HCT116 (cell line): ENCODE measurements at regions not wholly inside any gene's neighbourhood (a gene's known extent, or its start where the extent isn't known, plus 50 kb on each side); places are given as distances from the start of the nearest gene placed in this dataset.
A peak's percentile ranks its signal among the peaks of the same experiment; 100 is the strongest.

Source experiments
- ATAC-seq: fragments of 200-7000 bp; cut with Tn5 transposase; 2 replicates; pipeline ENCODE4 v1.9.1; 2020; ENCODE audit warnings: mild to moderate bottlenecking, moderate library complexity
- BruUV-seq: library from RNA; stranded (reverse); fragments of 400-500 nt; replicated peaks from 2 replicates; lab custom pipeline; 2021; lab: Mats Ljungman, UMichigan
- CTCF ChIA-PET: fragments of 300-600 bp; sonication (Branson Sonifier 250); formaldehyde crosslinking; loops from one replicate; lab custom pipeline; 2021; ENCODE audit warnings: antibody characterized with exemption; lab: Charles Lee
- POLR2A ChIA-PET: fragments of 300-600, 350-600 bp; sonication (Branson Sonifier 250); formaldehyde crosslinking; loops from one replicate; lab custom pipeline; 2021; ENCODE audit warnings: antibody characterized with exemption; lab: Charles Lee
- RAD21 ChIA-PET, 2 experiments: fragments of 300-600 bp; sonication (Branson Sonifier 250); formaldehyde crosslinking; loops; one replicate each; lab custom pipeline; 2023; ENCODE audit warnings: low total read pairs in 2 of 2; ENCODE audit not compliant: uncharacterized antibody in 2 of 2, unreplicated experiment in 2 of 2, low non-redundant PET in 1 of 2; lab: Charles Lee
- DNase-seq: peaks from one replicate; pipeline ENCODE4 v3.0.0-alpha.2; 2010; ENCODE audit warnings: low read depth, low spot score
- H2AFZ ChIP-seq: fragments of 200-600 bp; shearing (Covaris generic), sonication (generic); 2 replicates; pipeline ENCODE4 v1.6.1; 2017; ENCODE audit warnings: low read depth, mixed run types, mixed read lengths, antibody characterized with exemption, low read length; ENCODE audit not compliant: poor library complexity, severe bottlenecking
- H3K27ac ChIP-seq: 2 replicates; pipeline ENCODE4 v1.5.1; 2012; ENCODE audit warnings: low read depth, low read length
- H3K27me3 ChIP-seq: fragments of 200-600 bp; sonication (generic); 2 replicates; pipeline ENCODE4 v1.6.1; 2016; ENCODE audit warnings: mixed run types, low read length, mixed read lengths; ENCODE audit not compliant: insufficient read depth
- H3K36me3 ChIP-seq, 2 experiments: fragments of 200-500 bp in 1 of 2; fragments of 200-600 bp in 1 of 2; sonication (Bioruptor generic) in 1 of 2; sonication (generic) in 1 of 2; 2 replicates each; pipeline versions ENCODE4 v1.5.1 to v1.6.1; 2014 to 2016; ENCODE audit warnings: low read length in 2 of 2, inconsistent platforms in 1 of 2, mixed read lengths in 1 of 2, mixed run types in 1 of 2; ENCODE audit not compliant: insufficient read depth in 2 of 2, control insufficient read depth in 1 of 2
- H3K4me1 ChIP-seq, 2 experiments: fragments of 200-600 bp in 1 of 2; sonication (generic) in 1 of 2; 2 replicates each; pipeline versions ENCODE4 v1.5.1 to v1.6.1; 2012 to 2017; ENCODE audit warnings: low read length in 2 of 2, inconsistent platforms in 1 of 2, mild to moderate bottlenecking in 1 of 2, mixed read lengths in 1 of 2, mixed run types in 1 of 2, moderate library complexity in 1 of 2; ENCODE audit not compliant: insufficient read depth in 2 of 2, control insufficient read depth in 1 of 2
- H3K4me2 ChIP-seq: fragments of 200-600 bp; sonication (generic); 2 replicates; pipeline ENCODE4 v1.6.1; 2017; ENCODE audit warnings: mixed run types, low read length, mixed read lengths
- H3K4me3 ChIP-seq, 2 experiments: fragments of 200-600 bp in 1 of 2; sonication (generic) in 1 of 2; replicated peaks in 1 of 2; 2 replicates each; pipeline ENCODE4 v1.5.1; 2011 to 2016; ENCODE audit warnings: low read length in 2 of 2, control low read depth in 1 of 2, low read depth in 1 of 2, mild to moderate bottlenecking in 1 of 2, mixed read lengths in 1 of 2, mixed run types in 1 of 2
- H3K79me2 ChIP-seq: fragments of 200-600 bp; sonication (generic); 2 replicates; pipeline ENCODE4 v1.6.1; 2017; ENCODE audit warnings: mild to moderate bottlenecking, mixed run types, low read length, moderate library complexity, mixed read lengths; ENCODE audit not compliant: insufficient read depth
- H3K9ac ChIP-seq: fragments of 200-600 bp; sonication (generic); 2 replicates; pipeline ENCODE4 v1.6.1; 2016; ENCODE audit warnings: low read length, mixed read lengths
- H3K9me2 ChIP-seq: fragments of 200-600 bp; sonication (generic), shearing (Covaris generic); 2 replicates; pipeline ENCODE4 v1.6.1; 2017; ENCODE audit warnings: mixed run types, mild to moderate bottlenecking, moderate library complexity; ENCODE audit not compliant: insufficient read depth
- H3K9me3 ChIP-seq, 2 experiments: fragments of 200-500 bp in 1 of 2; fragments of 200-600 bp in 1 of 2; sonication (Bioruptor generic) in 1 of 2; sonication (generic) in 1 of 2; 2 replicates each; pipeline ENCODE4 v1.6.1; 2014 to 2017; ENCODE audit warnings: low read length in 2 of 2, mixed read lengths in 2 of 2, inconsistent platforms in 1 of 2, low read depth in 1 of 2, mild to moderate bottlenecking in 1 of 2, mixed run types in 1 of 2, moderate library complexity in 1 of 2; ENCODE audit not compliant: control insufficient read depth in 1 of 2, insufficient read depth in 1 of 2
- H4K20me1 ChIP-seq: fragments of 200-600 bp; sonication (generic), shearing (Covaris generic); 2 replicates; pipeline ENCODE4 v1.6.1; 2017; ENCODE audit warnings: mixed run types, mild to moderate bottlenecking, moderate library complexity; ENCODE audit not compliant: insufficient read depth
- CBX3 ChIP-seq: IDR thresholded peaks from 2 replicates; pipeline ENCODE4 v1.6.1; 2012; ENCODE audit warnings: low read depth
- CEBPB ChIP-seq: IDR thresholded peaks from 2 replicates; pipeline ENCODE4 v1.6.1; 2012; ENCODE audit warnings: low read depth
- CTCF ChIP-seq, 3 experiments: fragments of 200-600 bp in 1 of 3; sonication (generic) in 1 of 3; IDR thresholded peaks in 2 of 3; conservative IDR thresholded peaks in 1 of 3; 2 replicates each; pipeline ENCODE4 v1.5.1; 2012 to 2017; ENCODE audit warnings: low read depth in 2 of 3, low read length in 2 of 3, antibody characterized with exemption in 1 of 3, borderline replicate concordance in 1 of 3, control low read depth in 1 of 3, mild to moderate bottlenecking in 1 of 3, mixed read lengths in 1 of 3, mixed run types in 1 of 3, moderate library complexity in 1 of 3; ENCODE audit not compliant: insufficient read depth in 1 of 3
- EGR1 ChIP-seq: IDR thresholded peaks from 2 replicates; pipeline ENCODE4 v1.6.1; 2012; ENCODE audit warnings: low read depth
- ELF1 ChIP-seq: IDR thresholded peaks from 2 replicates; pipeline ENCODE4 v1.6.1; 2012; ENCODE audit warnings: low read depth, borderline replicate concordance
- EZH2 ChIP-seq: fragments of 200-600 bp; sonication (generic); IDR thresholded peaks from 2 replicates; pipeline ENCODE4 v1.6.1; 2017; ENCODE audit warnings: antibody characterized with exemption, mixed run types
- JUND ChIP-seq: IDR thresholded peaks from 2 replicates; pipeline ENCODE4 v1.6.1; 2012
- MAX ChIP-seq: IDR thresholded peaks from 2 replicates; pipeline ENCODE4 v1.6.1; 2012
- POLR2AphosphoS5 ChIP-seq: IDR thresholded peaks from 2 replicates; pipeline ENCODE4 v1.6.1; 2011; ENCODE audit warnings: mild to moderate bottlenecking, low read depth, low read length, moderate library complexity
- RAD21 ChIP-seq: IDR thresholded peaks from 2 replicates; pipeline ENCODE4 v1.6.1; 2012; ENCODE audit warnings: low read depth, mild to moderate bottlenecking
- SIN3A ChIP-seq: IDR thresholded peaks from 2 replicates; pipeline ENCODE4 v1.6.1; 2012; ENCODE audit warnings: low read depth
- SP1 ChIP-seq: IDR thresholded peaks from 2 replicates; pipeline ENCODE4 v1.6.1; 2012; ENCODE audit warnings: low read depth
- YY1 ChIP-seq: IDR thresholded peaks from 2 replicates; pipeline ENCODE4 v1.6.1; 2011; ENCODE audit warnings: low read length, low read depth, moderate library complexity, mild to moderate bottlenecking; ENCODE audit not compliant: insufficient replicate concordance; ENCODE audit errors: extremely low read depth
- ZFX ChIP-seq: fragments of 450-650 bp; IDR thresholded peaks from 2 replicates; pipeline ENCODE4 v1.6.1; 2017
- intact Hi-C: fragments of 100-400 bp; cut with micrococcal nuclease; formaldehyde crosslinking; loops from 2 replicates; pipeline ENCODE4 v1.10.0; 2022
- TF ChIP-seq, protein P1 (sequence below): IDR thresholded peaks from 2 replicates; pipeline ENCODE4 v1.6.1; 2011; ENCODE audit warnings: mild to moderate bottlenecking, low read length, moderate library complexity; ENCODE audit not compliant: insufficient replicate concordance; ENCODE audit errors: extremely low read depth

- ChIA-PET CTCF (no interaction called here), POLR2A (interaction anchor here (2.5 kb wide), 1 partner anchor 16 kb away, joined by 5 read pairs; no protein-coding TSS in a partner anchor)
- BruUV-seq = no TSS peak
Measured at GRCh38 chr1:68370101-68370915, 79.4 kb downstream of the RPE65 start.

More at GRCh38 chr1:68370101-68370915, 79.4 kb downstream of the RPE65 start:
- Histone ChIP-seq H3K36me3 (no peaks in the 10 kb centered on the region), H3K79me2 (no peaks in the 10 kb centered on the region), H3K9ac (no peak overlapping the region), H3K4me2 (no peak overlapping the region), H2AFZ (peak overlapping the region; percentile 66), H3K27ac (no peak overlapping the region), H3K4me1 (peaks cover 0 to 5% of the 10 kb centered on the region in 2 experiments; a peak in 2 of 4 replicates), H4K20me1 (no peaks in the 10 kb centered on the region), H3K4me3 (no peak overlapping the region), H3K9me2 (peaks cover 2% of the 10 kb centered on the region; the same call in 1 of the 2 replicates), H3K9me3 (no peaks in the 10 kb centered on the region), H3K27me3 (no peaks in the 10 kb centered on the region)
- RAD21 ChIA-PET = no interaction called here
- TF ChIP-seq ZFX = no peak
- TF ChIP-seq ELF1 = no peak
- no peak for TF ChIP-seq CEBPB
- no peak for TF ChIP-seq EGR1
- TF ChIP-seq RAD21 = no peak
- no peak for TF ChIP-seq EZH2
- no peak for TF ChIP-seq SP1
- no peak for TF ChIP-seq JUND
- TF ChIP-seq SIN3A = no peak
- TF ChIP-seq CBX3 = no peak
- TF ChIP-seq CTCF (IDR thresholded peaks at IDR 0.05 in 2 of 3, conservative IDR thresholded peaks at IDR 0.05 in 1 of 3; ENCODE audit: borderline replicate concordance in 1 of 3, insufficient read depth in 1 of 3, low read depth in 2 of 3, low read length in 2 of 3) = no peak
- TF ChIP-seq MAX = no peak
- TF ChIP-seq YY1 = no peak
- no peak for TF ChIP-seq POLR2AphosphoS5
- TF ChIP-seq, protein P1, sequence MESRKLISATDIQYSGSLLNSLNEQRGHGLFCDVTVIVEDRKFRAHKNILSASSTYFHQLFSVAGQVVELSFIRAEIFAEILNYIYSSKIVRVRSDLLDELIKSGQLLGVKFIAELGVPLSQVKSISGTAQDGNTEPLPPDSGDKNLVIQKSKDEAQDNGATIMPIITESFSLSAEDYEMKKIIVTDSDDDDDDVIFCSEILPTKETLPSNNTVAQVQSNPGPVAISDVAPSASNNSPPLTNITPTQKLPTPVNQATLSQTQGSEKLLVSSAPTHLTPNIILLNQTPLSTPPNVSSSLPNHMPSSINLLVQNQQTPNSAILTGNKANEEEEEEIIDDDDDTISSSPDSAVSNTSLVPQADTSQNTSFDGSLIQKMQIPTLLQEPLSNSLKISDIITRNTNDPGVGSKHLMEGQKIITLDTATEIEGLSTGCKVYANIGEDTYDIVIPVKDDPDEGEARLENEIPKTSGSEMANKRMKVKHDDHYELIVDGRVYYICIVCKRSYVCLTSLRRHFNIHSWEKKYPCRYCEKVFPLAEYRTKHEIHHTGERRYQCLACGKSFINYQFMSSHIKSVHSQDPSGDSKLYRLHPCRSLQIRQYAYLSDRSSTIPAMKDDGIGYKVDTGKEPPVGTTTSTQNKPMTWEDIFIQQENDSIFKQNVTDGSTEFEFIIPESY = no peak
- ATAC-seq = no peak
- intact Hi-C loops = no loop called here
- no peak for DNase-seq
